Fibroblast of skin of left biceps (primary cell): ENCODE measurements at regions not wholly inside any gene's neighbourhood (a gene's known extent, or its start where the extent isn't known, plus 50 kb on each side); places are given as distances from the start of the nearest gene placed in this dataset.

ENCODE experiments used
- DNase-seq, 2 experiments: peaks; one replicate each; pipeline ENCODE4 v3.0.0-alpha.2; 2013; ENCODE audit warnings: low read depth in 2 of 2

DNA sequence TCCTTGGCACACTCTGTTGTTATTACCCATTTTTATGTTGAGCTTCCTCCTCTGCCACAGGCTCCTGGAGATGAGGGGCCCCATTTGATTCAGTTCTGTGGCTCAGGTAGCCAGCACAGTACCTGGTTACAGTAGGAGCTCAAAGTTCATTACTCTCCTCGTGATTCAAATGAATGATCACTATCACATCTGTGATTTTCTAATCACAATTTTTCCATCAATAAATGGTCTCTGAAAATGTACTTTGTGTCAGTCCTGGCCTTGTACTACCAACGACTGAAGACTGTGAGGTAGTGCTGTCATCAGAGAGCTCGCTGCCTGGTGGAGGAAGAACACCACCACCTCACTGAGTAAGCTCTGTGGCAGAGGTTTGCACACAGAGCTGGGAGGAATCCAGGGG, 106.8 kb upstream of the JUN start:
- no peak for DNase-seq

DNA sequence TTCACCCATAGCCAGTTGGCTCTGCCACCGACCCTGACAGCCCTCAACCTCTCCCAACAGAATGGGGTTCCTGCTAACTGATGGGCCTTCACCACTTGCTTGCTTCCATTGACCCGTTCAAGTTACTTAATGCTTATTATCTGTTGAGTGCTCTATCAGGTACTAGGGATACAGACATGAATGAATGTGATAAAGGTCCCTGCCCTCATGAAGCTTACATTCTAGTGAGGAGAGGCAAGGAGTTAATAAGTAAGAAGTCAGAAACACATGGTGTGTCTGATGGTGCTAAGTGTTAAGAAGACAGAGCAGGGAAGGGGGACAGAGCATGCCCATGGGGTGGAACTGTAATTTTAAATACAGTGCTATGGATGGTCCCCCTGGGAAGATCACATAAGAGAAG, 107.5 kb upstream of the JUN start:
- DNase-seq: no peak

DNA sequence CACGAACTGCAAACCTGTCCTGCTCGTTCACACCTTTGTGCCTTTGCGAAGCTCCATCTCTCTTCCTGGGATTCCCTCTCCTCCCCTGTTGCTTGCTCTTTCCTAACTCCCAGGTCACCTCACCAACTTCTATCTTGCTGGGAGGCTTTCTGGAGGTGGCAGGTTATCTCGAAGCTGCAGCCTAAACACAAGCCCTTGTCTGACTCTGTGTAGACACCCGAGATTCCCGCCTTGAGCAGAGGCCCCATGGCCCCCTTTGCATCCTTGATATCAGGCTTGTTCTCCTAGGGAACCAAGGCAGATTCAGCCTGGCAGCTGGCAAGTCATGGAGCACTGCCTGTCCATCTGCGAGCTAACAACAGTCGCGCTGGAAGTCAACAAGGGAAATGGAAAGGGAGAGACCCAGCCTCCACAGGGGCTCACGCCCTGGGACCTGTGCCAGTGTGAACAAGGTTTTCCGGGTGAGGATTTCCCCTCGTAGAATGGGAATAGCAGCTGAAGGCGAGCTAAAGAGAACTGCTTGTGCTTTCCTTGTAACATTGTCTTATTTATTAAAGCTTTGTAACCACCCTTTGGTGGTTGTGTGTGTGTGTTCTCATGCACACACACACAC, 109.5 kb upstream of the JUN start:
- DNase-seq: no peak

DNA sequence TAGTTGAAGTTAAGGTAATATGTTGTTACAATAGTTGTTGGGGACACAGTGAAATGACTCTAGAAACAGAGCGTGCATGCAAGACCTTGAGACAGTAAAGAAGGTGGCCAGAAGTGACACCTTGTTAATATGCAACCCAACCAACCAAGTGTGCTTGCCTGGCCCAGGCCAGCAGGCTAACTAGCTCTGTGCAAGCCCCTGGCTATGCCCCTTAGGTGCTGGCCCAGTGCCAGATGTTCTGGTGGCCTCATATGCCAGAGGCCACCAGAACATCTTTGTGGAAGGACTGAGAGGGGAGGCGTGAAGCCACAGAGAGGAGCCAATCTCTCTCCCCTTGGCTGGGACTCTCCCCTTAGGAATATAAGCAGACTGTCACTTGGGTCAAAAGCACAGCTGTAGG, 111.2 kb upstream of the JUN start:
- DNase-seq: no peak

DNA sequence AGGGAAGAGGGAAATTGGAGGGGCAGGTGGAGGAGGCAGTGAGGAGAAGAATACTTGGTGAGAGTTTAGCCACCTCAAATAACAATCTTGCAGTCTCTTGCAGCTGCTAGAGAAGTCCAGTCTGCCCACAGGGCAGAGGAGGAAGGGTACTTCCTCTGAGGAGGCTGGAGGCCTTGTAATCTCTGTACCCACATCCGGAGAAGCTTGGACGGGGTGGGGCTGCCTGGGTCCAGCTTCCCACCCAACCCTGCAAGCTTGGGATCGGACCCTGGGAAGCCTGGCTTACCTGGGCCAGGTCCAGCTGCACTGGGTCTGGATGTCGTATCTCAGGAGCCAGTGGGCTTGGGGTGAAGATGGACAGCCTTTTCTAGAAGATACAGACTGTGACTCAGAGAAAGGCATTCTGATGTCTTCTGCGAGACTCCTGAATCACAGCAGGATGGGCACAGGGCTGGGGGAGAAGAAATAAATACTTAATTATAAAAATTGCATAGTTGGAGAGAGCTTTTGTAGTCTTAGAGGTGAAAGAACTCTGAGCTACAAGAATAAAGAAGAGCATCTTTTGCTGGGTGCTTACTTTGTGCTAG, 111.8 kb upstream of the JUN start:
- DNase-seq: no peak

DNA sequence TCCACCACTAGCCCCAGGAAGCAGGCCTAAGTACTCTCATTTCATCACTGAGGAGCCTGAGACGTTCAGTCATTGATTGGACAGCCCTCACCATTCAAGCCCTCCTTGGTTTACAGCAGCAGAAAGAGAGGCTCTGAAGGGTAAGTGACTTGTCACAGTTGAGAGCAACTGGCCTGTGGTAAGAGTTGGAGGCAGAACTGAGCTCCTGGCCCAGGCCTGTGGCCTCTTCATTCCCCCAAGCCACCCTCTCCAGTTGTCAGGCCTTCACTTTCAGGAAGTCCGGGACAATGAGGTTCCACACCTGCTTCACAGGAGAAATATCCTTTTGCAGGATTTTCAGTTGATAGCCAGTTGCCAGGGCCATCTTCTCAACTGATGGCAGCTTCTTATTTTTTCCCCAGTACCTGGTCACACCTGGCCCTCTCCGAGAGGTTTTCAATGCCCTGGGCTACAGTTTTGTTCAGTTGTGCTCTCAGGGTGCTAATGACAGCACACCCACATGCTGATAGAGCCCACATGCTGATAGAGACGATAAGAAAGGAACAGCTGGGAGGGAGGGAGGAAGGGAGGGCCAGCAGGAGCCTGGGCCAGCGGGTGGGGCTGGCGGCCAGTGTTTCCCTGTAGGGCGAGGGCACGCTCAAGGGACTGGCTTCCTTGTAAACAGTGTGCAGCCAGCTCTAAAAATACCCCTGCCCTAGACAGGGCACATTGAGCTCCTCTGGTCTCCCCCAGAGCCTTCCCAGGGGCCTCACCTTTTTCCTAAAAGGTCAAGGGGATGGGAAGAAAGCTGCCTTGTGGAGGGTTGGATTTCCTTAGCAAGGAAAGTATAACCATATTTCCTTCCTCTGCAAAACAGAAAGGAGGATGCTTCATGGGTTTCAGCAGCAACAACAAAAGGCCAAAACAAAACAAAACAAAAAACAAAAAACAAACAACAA, 112.7 kb upstream of the JUN start:
- DNase-seq: no peak

DNA sequence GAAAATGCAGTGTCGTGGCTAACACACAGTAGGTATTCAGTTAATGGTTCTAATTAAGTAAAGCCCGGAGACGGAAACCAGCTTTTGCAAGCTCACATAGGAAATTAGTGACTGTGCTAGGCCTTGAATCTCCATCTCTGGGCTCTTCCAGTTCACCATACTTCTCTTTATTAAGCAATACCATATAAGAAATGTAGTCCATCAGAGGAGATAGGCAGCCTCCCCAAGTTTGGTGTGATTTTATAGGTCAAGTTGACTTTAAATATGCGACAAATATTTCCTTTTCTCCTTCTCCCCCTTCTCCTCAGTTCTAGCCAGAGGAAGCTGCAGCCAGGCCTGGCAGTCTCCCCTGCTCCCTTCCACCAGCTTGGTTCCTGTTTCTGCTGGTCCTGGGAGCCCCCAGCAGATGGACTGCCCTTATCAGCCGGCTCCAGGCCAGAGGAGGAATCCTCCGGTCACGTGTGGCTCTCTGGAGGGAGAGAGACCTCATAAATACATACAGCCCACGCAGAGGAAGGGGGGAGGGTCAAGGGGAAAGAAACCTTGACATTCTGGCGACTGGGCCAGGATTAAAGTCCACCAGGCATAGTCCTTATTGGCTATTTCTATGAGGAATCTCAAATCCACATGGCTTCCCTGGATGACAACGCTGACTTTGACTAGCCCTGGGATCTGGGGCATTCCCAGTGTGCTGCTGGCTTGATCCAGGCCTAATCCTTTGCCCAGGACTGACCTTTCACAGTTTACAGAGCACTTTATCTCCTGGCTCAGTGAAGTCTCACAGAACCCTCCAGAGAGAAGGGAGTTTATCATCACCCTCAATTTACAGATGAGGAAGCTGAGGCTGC, 115.1 kb upstream of the JUN start:
- DNase-seq: no peak

DNA sequence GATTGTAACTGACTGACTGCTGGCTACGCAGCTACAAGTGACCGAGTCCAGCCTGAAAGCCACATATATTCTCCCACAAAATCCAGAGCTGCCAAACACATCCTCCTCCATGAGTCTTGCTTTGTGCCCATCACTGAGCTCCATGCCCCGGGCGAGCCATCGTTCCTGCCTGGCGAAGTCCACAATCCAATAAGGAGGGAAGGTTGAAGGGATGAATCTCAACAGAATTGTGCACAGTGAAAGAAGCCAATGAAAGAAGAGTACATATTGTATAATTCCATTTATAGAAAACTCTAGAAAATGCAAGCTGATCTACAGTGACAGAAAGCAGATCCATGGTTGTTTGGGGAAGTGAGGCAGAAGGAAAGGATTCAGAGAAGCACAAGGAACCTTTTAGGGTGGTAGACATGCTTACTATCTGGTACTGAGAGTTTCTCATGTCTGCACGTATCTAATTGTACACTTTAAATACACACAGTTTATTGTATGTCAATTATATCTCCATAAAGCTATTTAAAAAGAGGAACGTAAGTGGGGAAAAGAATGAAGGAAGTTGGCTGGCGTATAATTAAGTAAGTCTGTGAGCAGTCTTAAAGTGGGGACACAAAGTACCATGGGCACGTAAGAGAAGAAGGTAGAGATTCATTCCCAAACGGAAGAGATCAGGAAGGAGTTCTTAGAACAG, 115.9 kb upstream of the JUN start:
- no peak for DNase-seq

DNA sequence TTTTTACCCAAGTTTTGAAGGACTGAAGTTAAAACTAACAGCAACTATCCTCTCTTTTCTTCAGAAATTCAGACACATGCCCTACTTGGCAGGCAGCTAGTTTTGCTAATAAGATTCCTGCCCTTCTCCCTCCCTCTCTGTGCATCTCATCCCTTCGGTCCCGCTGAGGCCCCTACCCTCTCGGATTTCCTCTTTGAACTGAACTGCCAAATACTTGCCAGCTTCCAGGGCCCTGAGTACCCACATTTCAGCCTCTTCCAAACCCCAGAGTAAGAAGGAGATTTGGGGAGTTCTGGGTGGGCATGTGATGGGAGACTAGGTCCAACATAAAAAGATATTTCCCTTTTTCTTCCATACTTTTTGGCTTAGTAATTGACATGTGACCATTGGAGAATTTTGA, 116.5 kb upstream of the JUN start:
- DNase-seq: no peak

DNA sequence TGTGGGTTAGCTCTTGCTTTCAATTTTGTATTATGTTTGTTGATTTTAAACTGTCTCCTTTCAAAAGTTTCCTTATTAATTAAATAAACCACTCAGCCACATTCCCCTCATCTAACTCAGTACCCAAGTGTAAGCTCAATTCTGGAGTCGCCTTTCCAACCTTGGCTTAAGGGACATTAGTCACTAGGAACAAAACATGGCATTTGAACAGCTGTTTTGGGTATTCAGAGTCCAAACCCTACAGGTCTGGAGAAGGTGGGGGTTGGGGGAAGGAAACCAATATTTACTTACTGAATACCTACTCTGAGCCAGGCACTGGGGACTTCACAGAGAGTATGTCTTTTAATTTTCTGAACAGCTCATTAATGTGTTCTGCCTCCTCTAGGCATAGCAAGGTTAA, 117.2 kb upstream of the JUN start:
- DNase-seq: no peak

DNA sequence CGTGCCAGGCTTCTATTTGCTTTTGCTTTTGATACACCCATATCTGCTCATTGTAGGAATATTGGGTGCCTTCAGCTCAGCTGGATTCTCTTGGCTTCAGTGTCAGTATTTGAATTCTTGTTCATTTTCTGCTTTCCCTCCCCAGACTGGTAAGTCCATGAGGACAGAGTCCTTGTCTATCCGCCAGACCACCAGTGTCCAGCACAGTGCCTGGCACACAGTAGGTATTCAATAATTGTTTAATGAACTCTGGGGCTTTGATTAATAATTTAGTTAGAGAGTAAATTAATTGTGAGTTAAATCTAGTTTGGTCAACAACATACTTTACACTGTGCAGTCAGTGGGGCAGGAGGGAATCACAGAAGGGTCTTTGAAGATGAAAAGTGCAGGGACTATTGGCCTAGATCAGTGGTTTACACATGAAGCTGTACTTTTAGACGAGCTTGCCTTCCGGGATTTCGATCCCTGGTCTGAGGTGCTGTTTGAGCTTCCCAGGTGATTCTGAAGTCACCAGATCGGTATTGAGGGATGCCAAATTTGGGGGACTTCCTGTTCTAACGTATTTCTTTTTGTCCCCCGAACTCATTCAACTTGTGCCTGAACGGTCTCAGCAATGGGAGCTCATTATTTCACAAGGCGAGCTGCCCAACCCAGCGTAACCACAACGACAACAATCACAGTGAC, 119.1 kb upstream of the JUN start:
- no peak for DNase-seq

DNA sequence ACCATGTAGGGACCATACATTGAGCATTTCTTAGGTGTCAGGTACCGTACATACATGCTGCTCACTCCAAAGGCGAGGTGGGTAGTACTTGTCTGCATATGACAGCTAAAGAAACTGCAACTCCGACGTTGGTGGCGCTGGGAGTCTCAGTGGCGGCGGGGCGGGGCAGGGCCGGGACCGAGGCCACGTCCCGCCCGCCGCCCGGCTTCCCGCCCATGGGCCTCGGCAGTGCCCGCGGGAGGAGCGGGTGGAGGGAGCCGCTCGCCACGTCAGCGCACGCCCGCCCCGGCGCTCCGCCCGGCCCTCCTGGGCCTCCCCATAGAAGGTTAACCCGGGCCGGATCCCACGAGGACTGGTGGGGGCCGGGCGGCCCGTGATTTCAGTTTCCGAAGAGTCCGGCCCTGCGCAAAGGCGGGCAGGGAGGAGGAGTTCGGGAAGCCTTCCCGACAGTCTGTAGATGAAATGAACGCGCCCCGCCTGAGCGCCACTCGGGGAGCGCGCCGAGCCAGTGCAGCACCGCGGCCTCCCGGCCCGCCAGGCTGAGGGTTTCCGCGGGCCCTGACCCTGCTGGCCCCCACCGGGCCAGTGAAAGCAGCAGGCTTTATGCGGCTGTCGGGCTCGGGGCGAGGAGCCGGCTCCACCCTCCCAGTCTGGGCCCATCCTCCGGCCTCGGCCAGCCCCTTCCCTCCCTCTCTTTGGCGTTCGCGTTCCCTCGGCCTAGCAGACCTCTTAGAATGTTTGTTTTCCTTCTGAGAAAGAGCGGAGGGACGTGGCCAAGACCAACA, 119.9 kb upstream of the JUN start:
- DNase-seq: peak; percentile 84 to 87

DNA sequence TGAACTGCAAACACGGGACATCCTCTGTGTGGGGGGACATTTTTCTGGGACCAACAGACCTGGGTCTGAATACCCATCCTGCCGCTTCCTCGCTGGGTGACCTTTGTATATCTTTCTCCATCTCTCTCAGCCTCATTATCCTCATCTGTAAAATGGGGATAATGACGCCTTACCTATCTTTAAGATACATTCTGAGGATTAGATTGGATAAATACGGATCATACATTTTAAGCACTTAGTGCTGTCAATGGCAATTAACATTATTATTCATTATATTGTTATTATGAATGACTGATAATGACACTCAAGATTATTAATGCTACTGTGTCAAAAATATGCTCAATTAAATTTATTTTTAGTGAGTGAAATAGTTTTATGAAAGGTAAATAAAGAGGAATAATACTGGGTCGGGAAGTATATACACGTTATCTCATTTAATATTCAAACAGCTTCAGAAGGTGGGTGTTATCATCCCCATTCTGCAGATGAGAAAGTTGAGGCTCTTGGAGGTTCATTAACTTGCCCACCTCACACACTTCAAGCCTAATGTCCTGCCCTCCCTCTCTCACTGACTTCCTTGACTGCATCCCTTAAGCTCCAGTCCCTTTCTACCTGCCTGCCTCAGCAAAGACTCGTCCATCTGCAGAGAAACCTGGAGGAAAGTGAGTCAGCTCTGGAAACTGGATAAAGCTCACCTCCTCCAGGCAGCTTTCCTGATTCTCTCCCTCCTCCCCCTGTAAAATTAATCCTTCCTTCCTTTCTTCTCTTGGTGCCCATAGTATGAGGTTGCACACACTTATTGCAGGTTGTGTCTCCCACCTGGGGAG, 120.7 kb upstream of the JUN start:
- DNase-seq: no peak

DNA sequence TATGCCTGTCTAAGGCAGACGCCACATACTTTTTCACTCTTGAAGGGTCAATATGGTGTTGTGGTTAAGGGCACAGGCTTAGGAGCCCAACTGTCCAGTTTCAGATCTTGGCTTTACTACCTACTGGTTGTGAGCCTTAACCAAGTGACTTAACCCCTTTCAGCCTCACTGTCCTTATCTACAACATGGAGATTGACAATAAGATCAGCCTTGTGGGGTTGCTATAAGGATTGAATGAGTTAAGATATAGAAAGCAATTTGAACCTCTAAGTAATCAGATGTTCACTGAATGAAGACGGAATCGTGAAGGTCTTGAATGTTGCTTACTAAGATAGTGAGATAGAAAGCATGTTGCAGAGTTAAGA, 121.3 kb upstream of the JUN start:
- DNase-seq: no peak

DNA sequence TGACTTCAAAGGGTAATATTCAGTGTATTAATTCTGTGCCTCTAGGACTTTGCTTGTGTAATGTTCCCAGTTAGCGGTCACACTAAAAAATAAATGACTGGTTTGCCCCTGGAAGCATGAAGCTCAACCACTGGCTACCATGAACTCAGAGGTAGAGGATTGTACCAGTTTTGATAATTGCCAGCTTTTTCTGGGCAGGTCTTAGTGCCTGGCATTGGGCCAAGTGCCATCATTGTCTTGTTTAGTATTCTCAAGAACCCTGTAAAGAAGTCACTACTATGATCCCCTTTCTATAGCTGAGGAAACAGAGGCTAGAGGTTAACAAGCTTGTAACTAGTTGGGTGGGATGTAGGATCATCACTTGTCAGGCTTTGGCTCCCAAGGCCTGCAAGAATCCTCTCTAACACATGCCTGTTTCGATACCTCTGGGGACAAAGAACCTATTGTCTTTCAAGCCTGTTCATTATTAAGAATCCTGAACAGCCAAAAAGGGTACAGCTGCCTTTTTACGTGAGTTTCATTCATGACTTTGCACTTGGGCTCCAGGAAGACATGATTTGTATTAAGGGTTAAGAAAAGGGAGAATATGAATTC, 121.9 kb upstream of the JUN start:
- DNase-seq: no peak

DNA sequence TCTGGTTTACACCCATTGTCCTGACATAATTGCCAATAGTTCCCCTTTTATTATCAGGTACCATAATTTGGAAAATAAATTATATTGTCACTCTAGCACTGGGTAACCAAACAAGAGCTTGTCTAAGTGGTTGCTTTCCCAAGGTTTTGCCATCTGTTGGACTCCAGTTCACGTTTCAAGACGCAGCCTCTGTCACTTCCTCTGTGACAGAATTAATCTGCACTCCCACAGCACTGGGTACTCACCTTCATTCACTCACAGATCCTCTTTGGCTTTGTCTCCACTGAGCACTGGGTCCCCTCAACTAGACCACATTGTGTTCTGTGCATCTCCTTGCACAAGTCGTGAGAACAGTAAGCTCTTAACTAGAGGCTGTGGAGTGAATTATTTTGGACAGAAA, 123.6 kb upstream of the JUN start:
- DNase-seq: no peak

DNA sequence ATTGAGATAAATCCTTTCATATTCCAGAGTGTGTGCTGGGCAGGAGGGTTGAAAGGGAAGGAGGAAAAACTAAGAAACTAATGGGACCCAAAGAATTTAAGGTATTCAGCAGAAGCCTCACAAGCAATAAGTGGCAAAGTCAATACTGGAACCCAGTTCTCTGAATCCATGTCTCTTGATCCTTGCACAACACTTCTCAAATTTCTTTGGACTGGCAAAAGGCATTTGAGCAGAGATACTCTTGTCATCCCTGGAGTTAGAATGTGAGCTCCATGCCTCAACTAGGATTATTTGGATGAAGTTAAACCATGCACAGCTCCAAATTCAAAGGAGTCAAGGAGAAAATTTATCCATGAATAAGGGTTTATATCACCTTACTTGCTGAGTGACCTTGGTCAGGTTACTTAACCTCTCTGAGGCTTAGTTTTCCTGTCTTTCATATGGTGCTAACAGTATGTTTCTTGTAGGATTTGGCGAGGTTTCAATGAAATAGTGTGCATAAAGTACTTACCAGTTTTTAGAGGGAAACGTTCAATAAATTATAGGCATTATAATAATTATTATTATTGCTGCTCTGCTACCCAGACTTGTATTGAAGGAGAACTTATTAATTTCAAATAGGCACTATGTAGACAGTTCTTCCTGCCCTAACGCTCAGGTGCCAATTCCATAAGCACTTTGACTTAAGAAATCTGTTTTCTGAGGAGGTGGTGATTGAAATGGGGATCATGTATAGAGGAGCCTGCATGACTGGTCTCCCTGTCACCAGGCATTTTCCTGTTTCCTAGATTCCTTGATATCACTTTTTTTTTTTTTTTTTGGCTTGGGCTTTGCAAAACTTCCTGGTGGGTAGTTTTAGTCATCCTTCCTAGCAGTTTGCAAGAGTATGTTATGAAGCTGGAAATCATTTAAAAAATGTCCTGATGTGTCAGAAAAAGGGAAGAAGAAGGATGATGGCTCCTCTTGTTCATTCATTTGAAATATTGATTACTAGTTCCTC, 125.0 kb upstream of the JUN start:
- DNase-seq: peak; percentile 45 to 57
